ENCODE measurements at regions not wholly inside any gene's neighbourhood (a gene's known extent, or its start where the extent isn't known, plus 50 kb on each side); places are given as distances from the start of the nearest gene placed in this dataset.
"Not testable (repeated sequence)": the region's sequence is repeated elsewhere in the genome, so short reads cannot be mapped to it uniquely, and the experiment has no call there.

DNA sequence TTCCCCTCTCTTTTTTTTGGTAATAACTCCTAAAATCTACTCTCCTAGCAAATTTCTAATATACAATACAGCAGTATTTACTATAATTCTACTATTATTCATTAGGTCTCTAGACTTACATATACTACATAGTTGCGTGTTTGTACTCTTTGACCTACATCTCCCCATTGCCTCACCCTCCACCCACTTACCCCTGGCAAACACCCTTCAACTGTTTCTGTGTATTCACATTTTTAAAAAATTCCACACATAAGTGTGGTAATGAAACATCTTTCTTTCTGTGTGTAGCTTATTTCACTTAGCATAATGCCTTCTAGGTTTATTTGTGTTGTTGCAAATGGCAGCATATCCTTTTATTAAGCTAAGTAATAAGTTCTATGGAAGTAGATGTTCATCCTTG lies 336.0 kb downstream of the CCDC85A start:
- DNase-seq, result no peak

DNA sequence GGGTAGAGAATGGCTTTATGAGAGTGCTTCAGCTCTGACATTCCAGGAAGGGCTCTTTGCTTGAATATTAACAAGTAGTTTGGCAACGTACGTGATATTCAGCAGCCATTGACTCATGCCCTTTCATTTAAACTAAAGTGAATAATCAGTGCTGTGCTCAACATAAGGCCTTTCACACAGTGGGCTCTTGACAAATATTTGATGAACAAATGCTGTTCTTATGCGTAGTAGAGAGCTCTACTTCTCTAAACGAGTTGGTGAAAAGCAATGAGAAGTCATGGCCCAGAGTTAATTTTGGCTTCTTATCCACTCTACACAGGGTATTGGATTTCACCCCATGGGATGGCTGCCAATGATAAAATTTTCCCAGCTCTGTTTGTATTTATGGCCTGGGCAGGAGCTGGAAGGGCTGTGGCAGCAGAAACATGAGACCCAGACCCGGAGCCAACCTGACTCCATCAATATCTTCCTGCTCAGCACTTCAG lies 338.9 kb downstream of the CCDC85A start:
- no peak for DNase-seq

DNA sequence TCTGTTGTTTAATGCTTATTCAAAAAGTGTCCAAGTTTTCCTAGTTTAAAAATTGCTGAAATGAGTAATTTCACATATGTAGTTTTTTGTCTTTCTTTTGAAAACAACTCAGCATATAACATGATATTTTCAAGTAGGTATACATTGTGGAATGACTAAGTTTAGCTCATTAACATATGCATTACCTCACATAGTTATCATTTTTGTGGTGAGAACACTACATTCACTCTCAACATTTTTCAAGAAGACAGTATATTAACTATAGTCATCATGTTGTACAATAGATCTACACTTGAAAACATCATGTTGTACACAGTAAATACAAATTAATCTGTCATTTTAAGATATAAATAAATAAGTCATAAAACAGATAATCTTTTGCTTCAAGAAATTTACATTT lies 340.0 kb downstream of the CCDC85A start:
- DNase-seq, result no peak

DNA sequence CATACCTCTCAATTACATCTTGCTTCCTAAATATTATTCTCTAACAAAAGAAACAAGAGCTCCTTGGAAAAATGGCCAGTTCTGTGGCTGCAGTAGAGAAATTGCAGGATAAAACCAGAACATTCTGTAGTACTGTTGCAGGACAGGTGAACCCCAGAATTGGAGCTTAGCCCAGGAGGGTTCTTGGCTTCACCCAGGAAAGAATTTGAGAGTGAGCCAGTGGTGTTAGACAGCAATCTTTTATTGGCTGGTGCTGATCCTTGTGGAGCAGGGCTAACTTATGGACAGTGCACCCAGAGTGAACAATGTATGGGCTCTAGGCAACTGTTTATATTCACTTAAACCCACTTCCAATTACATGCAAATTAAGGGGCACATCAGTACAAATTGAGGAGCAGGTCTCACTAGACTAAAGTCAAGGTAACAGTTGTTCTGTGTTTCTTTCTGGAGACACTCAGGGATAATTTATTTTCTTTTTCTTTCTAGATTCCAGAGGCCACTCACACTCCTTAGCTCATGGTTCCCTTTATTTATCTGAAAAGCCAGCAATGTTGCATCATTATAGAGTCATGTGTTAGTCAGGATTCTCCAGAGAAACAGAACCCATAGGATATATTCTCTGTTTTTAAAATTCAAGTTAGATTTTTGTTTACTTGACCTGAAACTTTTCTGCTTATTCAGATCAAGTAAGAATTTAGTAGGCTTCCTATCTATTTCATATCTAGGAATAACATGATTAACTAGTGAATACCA lies 348.1 kb downstream of the CCDC85A start:
- DNase-seq, result no peak

DNA sequence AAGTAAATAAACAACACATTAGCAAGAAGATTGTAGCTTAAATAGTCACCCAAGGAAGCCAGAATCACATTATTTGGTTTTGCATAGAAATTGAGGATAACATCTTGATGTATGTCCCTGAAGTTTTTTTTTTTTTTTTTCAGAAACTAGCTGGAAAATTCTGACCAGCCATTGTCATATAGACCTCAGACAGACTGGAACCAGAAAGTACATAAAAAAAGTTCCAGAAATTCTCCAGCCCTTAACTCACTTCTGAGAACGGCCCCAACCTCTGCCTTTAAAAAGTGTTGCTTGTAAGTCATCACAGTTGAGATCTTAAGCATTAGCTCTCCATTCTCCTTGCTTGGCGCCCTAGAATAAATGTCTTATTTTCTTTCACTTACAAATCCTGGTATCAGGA lies 350.5 kb downstream of the CCDC85A start:
- DNase-seq, result peak; percentile 67

DNA sequence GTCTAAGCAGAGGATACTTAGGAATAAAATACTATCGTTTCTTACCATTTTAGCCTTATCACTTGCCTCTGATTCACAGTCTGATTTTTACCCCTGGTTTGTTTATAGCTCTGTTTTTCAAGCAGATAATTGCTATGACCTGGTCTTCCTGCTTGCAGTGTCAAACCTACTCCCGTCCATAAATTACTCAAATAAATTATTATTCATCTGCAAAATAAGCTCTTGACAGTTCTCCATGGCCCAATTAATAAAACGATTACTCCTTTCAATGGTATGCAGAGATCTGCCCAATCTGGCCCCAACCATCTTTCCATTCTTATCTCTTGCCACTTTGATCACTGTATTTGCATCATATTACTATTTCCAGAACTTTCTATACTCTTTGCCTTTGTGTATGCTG lies 354.0 kb downstream of the CCDC85A start:
- DNase-seq, result no peak

DNA sequence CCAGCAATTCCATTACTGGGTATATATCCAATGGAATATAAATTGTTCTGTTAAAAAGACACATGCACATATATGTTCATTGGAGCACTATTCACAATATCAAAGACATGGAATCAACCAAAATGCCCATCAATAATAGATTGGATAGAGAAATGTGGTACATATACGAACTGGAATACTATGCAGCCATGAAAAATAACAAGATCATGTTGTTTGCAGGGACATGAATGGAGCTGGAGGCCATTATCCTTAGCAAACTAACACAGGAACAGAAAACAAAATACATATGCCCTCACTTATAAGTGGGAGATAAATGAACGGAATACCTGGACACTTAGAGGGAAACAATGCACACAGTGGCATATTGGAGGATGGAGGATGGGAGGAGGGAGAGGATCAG lies 355.8 kb downstream of the CCDC85A start:
- DNase-seq, result no peak

DNA sequence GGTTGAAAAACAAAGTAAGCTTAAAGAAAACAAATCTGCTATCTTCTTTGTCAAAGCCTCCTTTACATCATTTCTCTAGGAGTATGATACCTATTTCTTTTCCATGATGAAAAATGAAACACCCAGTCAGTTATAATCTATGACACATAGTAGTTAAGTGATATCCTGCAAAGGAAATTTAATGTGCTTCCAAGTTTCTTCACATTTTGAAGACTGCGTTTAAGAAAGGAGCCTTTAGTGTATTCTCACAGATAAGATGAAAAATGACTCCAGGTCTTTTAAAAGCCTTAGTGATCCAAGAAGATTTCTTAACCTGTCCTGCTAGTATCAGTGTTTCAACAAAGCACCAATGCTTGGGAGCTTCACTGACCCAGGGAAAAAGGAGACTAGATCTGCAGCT lies 356.7 kb downstream of the CCDC85A start:
- no peak for DNase-seq

DNA sequence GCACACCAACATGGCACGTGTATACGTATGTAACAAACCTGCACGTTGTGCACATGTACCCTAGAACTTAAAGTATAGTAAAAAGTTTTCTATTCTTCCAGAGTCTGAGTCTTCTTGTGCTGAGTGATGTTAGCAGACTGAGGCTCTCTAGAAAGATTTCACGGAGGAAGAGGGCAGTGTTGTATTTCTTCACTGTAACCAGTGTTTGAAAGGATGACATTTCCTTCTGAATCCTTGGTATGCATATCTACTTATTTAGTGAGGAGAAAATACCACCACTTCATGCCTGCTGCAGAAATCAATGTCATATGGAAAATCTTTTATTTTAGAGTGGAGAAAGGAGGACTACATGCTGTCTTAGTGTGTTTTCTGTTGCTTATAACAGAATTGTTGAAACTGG lies 357.1 kb downstream of the CCDC85A start:
- no peak for DNase-seq

DNA sequence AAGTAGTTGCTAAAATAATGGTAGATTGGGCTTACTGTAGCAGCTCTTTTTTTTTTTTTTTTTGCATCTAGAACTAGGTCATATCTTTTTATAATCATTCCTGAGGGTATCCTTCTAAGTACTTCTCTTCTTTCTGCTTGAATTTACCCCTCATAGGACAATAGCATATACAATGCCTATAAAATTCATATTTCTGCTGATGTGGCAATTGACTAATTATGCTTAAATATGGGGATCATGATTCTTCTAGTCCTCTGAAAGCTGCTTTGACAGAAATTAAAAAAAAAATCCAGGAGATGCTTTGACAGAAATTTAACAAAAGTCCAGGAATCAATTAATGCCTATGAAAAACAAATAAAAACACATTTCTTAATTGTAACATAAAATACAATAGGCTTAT lies 358.4 kb downstream of the CCDC85A start:
- DNase-seq, result no peak

DNA sequence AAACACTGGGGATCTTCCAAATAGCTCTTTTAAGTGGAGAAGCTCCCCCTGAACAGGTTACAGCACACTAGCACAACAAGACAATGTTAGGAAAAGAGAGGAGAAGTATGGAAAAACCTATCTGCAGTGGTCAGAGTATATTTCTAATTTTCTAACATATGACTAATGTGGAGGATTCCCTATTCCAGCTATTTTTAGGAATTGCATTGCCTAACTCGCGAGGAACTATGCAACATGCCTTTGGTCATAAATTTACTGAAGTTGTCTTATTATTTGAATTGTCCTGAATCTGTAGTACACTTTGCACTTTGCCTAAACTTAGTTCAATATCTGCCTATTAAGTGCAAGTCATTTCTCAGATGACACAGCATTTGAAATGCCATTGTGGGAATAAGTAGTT lies 381.4 kb downstream of the CCDC85A start:
- DNase-seq, result no peak

DNA sequence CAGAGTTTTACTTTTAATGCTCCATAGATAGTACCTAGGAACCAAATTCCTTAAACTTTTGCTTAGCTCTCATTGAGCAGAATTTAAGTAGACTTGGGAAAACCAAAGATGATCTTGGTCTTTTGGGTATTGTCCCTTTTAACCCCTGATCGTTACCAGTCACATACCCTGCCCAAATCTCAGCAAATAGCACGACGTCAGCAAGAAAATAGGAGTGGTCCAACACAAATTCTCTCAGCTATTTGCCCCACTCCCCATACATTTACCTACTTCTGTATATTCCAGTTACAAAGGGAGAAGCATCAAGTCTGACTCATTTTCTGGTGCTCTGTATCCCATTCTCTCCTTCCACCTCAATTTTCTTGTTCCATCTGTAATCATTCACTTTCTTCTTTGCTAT lies 387.3 kb downstream of the CCDC85A start:
- no peak for DNase-seq

DNA sequence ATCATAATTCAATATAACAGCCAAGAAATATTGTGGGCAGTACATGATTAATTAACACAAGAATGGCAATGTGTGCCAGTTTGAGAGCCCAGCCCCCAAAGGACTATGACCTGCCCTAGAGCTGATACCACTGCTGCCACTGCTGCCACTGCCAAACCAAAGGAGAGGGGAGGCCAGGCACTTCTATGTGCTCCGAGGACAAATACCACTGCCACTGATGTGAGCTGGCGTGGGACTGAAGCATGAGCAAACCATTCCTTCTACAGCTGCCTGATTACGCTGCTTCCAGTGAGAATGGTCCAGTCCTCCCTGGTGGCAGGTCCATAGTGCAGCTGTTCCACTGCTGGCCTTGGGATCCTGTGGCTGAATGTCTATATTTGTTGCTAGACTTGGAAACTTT lies 392.2 kb downstream of the CCDC85A start:
- no peak for DNase-seq

DNA sequence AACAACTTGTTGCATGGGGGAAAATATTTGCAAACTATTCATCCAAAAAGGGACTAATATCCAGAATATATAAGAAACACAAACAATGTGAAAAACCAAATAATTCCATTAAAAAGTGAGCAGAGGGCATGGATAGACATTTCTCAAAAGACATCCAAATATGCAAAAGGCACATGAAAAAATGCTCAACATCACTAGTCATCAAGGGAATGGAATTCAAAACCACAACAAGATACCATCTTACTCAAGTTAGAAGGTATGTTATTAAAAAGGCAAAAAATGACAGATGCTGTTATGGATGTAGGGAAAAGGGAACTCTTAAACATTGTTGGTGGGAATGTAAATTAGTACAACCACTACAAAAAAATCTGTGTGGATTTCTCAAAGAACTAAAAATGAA lies 396.5 kb downstream of the CCDC85A start:
- DNase-seq, result no peak

DNA sequence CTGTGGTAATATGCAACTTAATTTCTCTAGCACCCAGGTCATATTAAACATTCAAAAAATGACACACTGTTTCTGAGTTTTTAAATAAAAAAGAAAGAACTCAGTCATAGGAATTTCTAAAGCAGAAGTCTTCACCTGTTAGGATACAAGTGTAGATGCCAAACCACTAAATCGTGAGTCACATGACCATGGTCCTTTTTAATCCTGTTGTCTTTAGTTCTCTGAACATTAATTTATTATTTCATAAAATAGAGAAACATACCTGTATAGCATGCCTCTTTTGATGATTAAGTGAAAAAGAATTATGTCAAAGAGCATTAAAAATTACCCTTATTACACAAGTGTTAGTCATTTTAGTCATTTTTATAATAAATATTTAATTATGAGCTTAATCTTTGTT lies 398.8 kb downstream of the CCDC85A start:
- DNase-seq, result no peak

DNA sequence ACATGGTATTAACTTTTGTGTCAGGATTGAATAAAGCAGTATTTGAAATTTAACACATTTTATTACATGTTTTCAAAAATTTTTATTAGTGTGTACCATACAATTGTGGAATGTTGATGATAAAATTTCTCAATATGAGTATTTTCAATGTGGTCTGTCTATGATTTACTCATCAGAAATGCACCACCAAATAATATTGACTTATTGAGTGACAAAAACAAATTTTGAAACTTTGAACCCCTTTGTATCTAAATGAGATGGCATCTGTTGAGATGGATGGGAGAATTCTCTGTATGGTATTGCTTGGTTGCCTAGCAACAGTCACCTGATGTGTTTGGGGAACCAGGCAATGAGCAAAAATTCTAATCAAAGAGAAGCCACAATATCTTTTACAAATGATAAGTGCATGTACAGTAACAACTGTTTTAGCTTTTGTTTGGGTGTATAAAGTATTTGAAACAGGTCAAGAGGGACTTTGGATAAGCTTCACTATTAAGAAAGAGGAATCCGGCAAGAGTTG lies 400.1 kb downstream of the CCDC85A start:
- DNase-seq, result no peak

DNA sequence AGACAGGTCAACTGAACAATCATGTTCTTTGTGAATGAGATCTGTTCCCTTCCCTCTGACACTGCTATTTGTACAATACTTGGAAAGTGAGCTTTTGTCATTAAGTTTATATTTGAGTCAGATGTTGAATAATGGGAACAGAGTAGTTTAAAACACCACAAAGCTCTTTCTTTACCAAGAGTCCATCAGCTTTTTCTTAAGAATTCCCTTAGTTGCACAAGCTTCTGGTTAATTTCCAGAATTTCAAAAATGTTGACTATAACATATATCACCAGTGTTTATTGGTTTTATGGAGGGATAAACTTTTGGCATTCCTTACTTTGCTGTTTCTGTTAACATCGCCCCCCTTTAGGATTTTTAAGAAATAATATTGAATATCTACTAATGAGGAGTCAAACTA lies 403.7 kb downstream of the CCDC85A start:
- DNase-seq, result no peak

DNA sequence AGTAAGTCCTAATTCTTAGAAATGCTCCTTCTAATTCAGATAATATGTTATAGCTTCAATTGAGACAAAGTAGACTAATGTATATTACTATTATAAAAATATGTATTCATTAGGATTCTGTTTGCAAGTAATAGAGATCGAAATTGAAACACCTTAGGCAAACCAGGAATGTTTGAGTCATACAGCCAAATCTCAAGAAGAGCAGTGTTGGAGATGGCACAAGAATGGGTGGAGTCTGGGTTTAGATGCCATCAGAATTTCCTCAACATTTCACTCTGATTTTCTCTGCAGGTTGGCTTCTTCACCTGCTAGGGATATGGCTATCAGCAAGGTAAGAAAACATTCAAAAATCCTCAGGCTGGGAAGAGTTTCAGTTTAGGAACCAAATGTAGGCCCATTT lies 405.4 kb downstream of the CCDC85A start:
- no peak for DNase-seq

DNA sequence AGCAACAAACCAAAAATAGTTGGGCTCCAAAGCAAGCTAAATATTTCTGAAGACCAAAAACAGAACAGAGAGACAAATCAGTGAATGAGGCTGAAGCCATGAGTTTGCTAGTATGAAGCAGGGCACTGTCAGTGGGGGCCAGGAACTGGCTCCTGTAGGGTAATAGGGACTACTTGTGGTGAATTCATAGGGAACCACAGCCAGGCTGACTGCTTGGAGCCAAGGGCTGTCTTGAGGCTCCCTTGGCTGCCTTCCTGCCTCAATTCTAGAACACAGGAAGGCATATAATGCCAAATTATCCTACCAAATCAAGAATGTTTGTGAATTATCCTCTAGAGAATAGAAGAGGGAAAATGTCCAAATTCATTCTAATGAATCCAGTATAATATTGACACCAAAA lies 406.0 kb downstream of the CCDC85A start:
- no peak for DNase-seq

DNA sequence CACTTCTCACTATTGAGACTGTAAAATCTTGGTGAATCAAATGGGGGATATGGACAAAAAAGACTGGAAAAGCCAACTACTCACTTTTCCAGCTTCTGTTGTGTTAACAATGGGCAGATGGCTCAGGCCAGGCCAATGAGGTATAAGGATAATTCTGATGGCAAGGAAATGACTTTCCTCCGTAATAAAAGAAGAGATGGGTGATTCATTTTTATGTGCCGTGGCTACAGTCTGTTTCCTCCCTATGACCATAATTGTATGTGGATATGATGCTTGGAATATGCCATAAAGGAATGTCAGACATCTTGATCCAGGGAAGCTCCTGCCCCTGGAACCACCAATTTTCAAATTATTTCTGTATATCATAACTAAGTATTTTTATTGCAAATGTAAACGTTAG lies 406.8 kb downstream of the CCDC85A start:
- no peak for DNase-seq

DNA sequence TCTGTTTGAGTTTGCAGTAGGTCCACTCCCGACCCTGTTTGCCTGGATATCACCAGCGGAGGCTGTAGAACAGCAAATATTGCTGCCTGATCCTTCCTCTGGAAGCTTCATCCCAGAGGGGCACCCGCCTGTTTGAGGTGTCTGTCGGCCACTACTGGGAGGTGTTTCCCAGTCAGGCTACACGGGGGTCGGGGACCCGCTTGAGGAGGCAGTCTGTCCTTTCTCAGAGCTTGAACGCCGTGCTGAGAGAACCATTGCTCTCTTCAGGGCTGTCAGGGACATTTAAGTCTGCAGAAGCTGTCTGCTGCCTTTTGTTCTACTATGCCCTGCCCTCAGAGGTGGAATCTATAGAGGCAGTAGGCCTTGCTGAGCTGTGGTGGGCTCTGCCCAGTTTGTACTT lies 422.3 kb downstream of the CCDC85A start:
- not testable (repeated sequence) for DNase-seq

DNA sequence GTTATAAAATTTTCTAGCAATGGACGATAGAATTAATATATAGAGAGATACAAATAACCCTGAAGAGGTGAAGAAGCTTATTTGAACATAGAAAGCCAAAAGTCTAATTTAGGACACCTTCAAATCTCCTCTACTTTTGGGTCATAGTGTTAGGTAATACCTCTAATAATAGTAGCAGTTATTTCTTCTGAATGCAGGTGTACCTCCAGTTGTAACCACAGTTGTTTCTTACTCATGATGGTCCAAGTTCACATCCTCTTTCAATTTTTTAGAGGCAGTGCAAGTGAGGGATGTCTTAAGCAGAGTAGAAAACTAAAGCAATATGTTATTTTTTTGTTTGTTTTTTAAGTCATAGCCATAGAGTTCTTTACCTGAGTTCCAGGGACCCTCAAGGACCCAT lies 429.5 kb downstream of the CCDC85A start:
- no peak for DNase-seq

DNA sequence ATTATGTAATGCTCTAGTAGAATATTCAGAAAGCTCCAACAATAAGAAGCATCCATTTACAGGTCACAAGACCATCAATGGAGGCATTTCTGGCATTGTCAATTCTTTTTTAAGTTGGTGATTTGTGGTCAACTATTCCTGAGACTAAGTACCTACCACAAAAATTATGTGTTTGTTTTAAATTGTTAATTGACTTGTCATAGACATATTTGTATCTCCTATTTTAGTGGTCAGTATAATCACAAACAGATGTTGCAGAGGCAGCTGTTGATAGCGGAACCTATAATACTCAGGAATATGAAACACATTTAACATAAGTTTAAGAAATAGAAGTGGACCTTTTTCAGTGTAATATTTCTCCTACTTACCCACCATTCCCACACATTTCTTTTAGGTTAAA lies 430.1 kb downstream of the CCDC85A start:
- no peak for DNase-seq

DNA sequence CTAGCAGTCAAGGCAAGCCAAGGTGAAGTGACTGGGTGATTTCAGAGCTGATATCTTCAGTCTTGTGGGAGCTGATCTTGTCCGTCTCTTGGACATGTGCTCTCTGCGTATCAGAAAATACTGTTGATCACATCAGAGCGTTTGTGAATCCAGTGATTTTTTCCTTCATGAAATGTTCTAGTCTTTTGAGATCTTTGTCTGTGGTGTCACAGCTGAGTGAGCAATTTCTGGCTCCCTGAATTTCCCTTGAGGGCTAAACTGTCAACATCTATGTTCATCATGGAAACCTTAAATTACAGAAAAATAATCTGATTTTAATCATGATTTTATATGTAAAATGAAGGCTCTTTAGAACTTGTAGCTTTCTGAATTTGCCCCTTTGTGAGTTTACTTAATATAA lies 432.0 kb downstream of the CCDC85A start:
- DNase-seq, result no peak

DNA sequence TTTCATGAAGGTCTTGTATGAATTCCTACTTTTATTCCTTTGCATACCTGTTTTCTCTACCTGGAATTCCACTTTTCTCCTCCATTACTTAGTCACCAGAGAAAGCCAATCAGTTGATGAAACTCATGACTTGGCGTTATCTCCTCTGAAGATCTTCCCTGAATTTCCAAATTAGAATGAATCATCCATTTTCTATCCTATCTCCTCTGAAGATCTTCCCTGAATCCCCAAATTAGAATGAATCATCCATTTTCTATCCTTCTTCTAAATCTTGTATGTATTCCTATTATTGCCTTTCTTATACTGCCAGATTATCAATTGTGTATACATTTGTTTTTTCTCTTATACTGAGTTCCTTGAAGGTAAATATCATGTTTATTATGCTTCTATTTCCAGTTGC lies 440.4 kb downstream of the CCDC85A start:
- no peak for DNase-seq
